MM.1S (cell line): ENCODE measurements at regions not wholly inside any gene's neighbourhood (a gene's known extent, or its start where the extent isn't known, plus 50 kb on each side); places are given as distances from the start of the nearest gene placed in this dataset.

Experiments
- DNase-seq: peaks from one replicate; pipeline ENCODE4 v3.0.0-alpha.2; 2015
- H2AFZ ChIP-seq: fragments of 300-600 bp; sonication (generic); 2 replicates; pipeline ENCODE4 v1.6.0; 2016; ENCODE audit warnings: antibody characterized with exemption, low read length
- H3F3A ChIP-seq: fragments of 300-600 bp; sonication (generic); 2 replicates; pipeline ENCODE4 v1.6.1; 2016; ENCODE audit warnings: mild to moderate bottlenecking, antibody characterized with exemption, low read length, moderate library complexity, mixed read lengths; ENCODE audit not compliant: insufficient read depth
- H3K27ac ChIP-seq: fragments of 300-600 bp; sonication (generic); 2 replicates; pipeline ENCODE4 v1.5.1; 2016; ENCODE audit warnings: mild to moderate bottlenecking, low read length
- H3K27me3 ChIP-seq: fragments of 300-600 bp; sonication (generic); replicated peaks from 2 replicates; pipeline ENCODE4 v1.6.0; 2016; ENCODE audit warnings: low read length; ENCODE audit not compliant: insufficient read depth
- H3K36me3 ChIP-seq: fragments of 300-600 bp; sonication (generic); replicated peaks from 2 replicates; pipeline ENCODE4 v1.6.1; 2016; ENCODE audit warnings: mild to moderate bottlenecking, low read length, mixed read lengths; ENCODE audit not compliant: insufficient read depth
- H3K4me1 ChIP-seq: fragments of 300-600 bp; sonication (generic); 2 replicates; pipeline ENCODE4 v1.6.1; 2016; ENCODE audit warnings: low read length, mixed read lengths
- H3K4me2 ChIP-seq: fragments of 300-600 bp; sonication (generic); 2 replicates; pipeline ENCODE4 v1.6.0; 2016; ENCODE audit warnings: low read depth, low read length
- H3K4me3 ChIP-seq: fragments of 300-600 bp; sonication (generic); 2 replicates; pipeline ENCODE4 v1.5.1; 2016; ENCODE audit warnings: low read length, mixed read lengths
- H3K79me2 ChIP-seq: fragments of 300-600 bp; sonication (generic); 2 replicates; pipeline ENCODE4 v1.6.1; 2016; ENCODE audit warnings: mixed run types, low read length, mixed read lengths
- H3K9ac ChIP-seq: fragments of 300-600 bp; sonication (generic); 2 replicates; pipeline ENCODE4 v1.6.1; 2016; ENCODE audit warnings: low read length, mixed read lengths
- H3K9me2 ChIP-seq: fragments of 300-600 bp; sonication (generic); replicated peaks from 2 replicates; pipeline ENCODE4 v1.6.1; 2016; ENCODE audit warnings: mild to moderate bottlenecking, low read length, mixed read lengths; ENCODE audit not compliant: insufficient read depth
- H3K9me3 ChIP-seq: fragments of 300-600 bp; sonication (generic); replicated peaks from 2 replicates; pipeline ENCODE4 v1.6.1; 2016; ENCODE audit warnings: mild to moderate bottlenecking, low read length, mixed read lengths; ENCODE audit not compliant: insufficient read depth
- H4K20me1 ChIP-seq: fragments of 300-600 bp; sonication (generic); 2 replicates; pipeline ENCODE4 v1.6.1; 2016; ENCODE audit warnings: mild to moderate bottlenecking, low read length, moderate library complexity, mixed read lengths; ENCODE audit not compliant: insufficient read depth
- CTCF ChIP-seq: fragments of 300-600 bp; sonication (generic); IDR thresholded peaks from 2 replicates; pipeline ENCODE4 v1.5.1; 2016; ENCODE audit warnings: antibody characterized with exemption, low read length, mixed read lengths
- EZH2 ChIP-seq: fragments of 300-600 bp; sonication (generic); optimal IDR thresholded peaks from 2 replicates; pipeline ENCODE3; 2017; ENCODE audit warnings: low read depth, mild to moderate bottlenecking, antibody characterized with exemption, low read length, mixed read lengths
- EZH2phosphoT487 ChIP-seq: fragments of 300-600 bp; sonication (generic); IDR thresholded peaks from 2 replicates; pipeline ENCODE4 v1.6.1; 2018; ENCODE audit warnings: antibody characterized with exemption, low read length

- H3K36me3 ChIP-seq: no peaks in the 10 kb centered on the region
- no peak overlapping the region for H3K4me2 ChIP-seq
- no peaks in the 10 kb centered on the region for H3K79me2 ChIP-seq
- no peaks in the 10 kb centered on the region for H3F3A ChIP-seq
- no peaks in the 10 kb centered on the region for H3K9me2 ChIP-seq
- H3K9me3 ChIP-seq: no peaks in the 10 kb centered on the region
- no peak for TF ChIP-seq EZH2
- no peak for TF ChIP-seq EZH2phosphoT487
- no peak for TF ChIP-seq CTCF
- no peak overlapping the region for H3K9ac ChIP-seq
- no peak overlapping the region for H2AFZ ChIP-seq
- no peak overlapping the region for H3K4me3 ChIP-seq
- no peak for DNase-seq
- H4K20me1 ChIP-seq: no peaks in the 10 kb centered on the region
- H3K27me3 ChIP-seq: no peaks in the 10 kb centered on the region
- no peak overlapping the region for H3K27ac ChIP-seq
- no peaks in the 10 kb centered on the region for H3K4me1 ChIP-seq
Measured at GRCh38 chr5:66518052-66518451, 78.1 kb upstream of the MAST4 start.

- Histone ChIP-seq H3K27ac (no peak overlapping the region), H3K9me2 (no peaks in the 10 kb centered on the region), H3K79me2 (no peaks in the 10 kb centered on the region), H3K9me3 (no peaks in the 10 kb centered on the region), H3F3A (no peaks in the 10 kb centered on the region), H3K4me1 (no peaks in the 10 kb centered on the region), H3K36me3 (no peaks in the 10 kb centered on the region), H2AFZ (no peak overlapping the region), H3K27me3 (no peaks in the 10 kb centered on the region), H3K9ac (no peak overlapping the region), H3K4me2 (no peak overlapping the region), H4K20me1 (no peaks in the 10 kb centered on the region), H3K4me3 (no peak overlapping the region)
- no peak for TF ChIP-seq EZH2phosphoT487
- no peak for TF ChIP-seq EZH2
- TF ChIP-seq CTCF: no peak
- no peak for DNase-seq
Measured at GRCh38 chr5:66518753-66519152, 77.4 kb upstream of the MAST4 start.

- H2AFZ ChIP-seq: no peak overlapping the region
- no peak overlapping the region for H3K4me3 ChIP-seq
- TF ChIP-seq EZH2phosphoT487 (no peak), CTCF (no peak), EZH2 (no peak)
- H3K79me2 ChIP-seq: no peaks in the 10 kb centered on the region
- no peaks in the 10 kb centered on the region for H3K27me3 ChIP-seq
- H3K9ac ChIP-seq: no peak overlapping the region
- no peaks in the 10 kb centered on the region for H3F3A ChIP-seq
- H3K4me2 ChIP-seq: no peak overlapping the region
- no peaks in the 10 kb centered on the region for H3K9me2 ChIP-seq
- H3K27ac ChIP-seq: no peak overlapping the region
- no peak for DNase-seq
- no peaks in the 10 kb centered on the region for H4K20me1 ChIP-seq
- H3K4me1 ChIP-seq: no peaks in the 10 kb centered on the region
- no peaks in the 10 kb centered on the region for H3K9me3 ChIP-seq
- H3K36me3 ChIP-seq: no peaks in the 10 kb centered on the region
Measured at GRCh38 chr5:66519626-66520025, 76.6 kb upstream of the MAST4 start.
